ENCODE measurements at regions not wholly inside any gene's neighbourhood (a gene's known extent, or its start where the extent isn't known, plus 50 kb on each side); places are given as distances from the start of the nearest gene placed in this dataset.
A peak's percentile ranks its signal among the peaks of the same experiment; 100 is the strongest.

DNA sequence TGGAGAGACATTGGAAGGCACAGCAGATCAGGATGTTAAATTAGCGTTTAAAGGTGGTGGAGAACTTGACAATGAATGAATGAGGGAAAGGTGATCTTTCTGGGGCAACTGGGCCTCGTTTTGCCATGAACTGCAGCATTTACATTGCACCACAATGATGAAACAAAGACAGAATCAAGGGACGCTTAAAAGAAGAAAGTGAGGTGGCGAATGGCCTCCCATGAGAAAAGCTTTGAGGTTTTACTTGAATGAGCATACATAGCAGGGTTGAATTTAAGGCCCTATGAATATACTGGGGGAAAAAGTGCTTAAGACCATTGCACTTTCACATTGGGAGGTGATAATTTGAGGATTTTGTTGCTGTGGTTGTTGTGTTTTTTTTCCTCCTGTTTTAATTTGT, 476.4 kb downstream of the ISL1 start:
- CTCF ChIA-PET: no interaction called here
- no peak overlapping the region for H3K4me2 ChIP-seq

DNA sequence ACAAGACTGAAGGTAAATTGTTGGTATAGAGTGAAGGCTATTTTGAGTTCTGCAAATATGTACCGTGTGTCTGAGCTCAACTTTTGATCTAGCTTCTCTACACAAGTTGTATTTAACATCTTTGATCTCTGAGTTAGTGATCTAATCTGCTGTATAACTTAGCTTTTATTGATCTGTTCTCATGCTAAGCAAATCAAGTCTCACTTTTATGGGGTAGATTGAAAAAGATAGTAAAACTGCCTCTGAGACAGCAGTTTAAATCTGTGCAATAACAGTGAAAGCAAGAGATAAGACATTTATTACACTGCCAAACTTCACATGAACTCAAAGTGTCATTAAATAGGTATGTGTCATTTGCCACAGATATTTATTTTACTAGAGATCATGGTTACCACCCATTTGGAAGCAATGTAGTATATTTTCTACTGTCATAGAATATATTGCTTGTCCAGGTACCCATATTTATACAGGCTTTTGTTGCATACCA, 477.3 kb downstream of the ISL1 start:
- H3K79me2 ChIP-seq (ENCODE audit: low read depth): no peaks in the 10 kb centered on the region
- no peak for TF ChIP-seq EZH2 (IDR thresholded peaks at IDR 0.05; ENCODE audit: low read depth)
- TF ChIP-seq, protein P1, sequence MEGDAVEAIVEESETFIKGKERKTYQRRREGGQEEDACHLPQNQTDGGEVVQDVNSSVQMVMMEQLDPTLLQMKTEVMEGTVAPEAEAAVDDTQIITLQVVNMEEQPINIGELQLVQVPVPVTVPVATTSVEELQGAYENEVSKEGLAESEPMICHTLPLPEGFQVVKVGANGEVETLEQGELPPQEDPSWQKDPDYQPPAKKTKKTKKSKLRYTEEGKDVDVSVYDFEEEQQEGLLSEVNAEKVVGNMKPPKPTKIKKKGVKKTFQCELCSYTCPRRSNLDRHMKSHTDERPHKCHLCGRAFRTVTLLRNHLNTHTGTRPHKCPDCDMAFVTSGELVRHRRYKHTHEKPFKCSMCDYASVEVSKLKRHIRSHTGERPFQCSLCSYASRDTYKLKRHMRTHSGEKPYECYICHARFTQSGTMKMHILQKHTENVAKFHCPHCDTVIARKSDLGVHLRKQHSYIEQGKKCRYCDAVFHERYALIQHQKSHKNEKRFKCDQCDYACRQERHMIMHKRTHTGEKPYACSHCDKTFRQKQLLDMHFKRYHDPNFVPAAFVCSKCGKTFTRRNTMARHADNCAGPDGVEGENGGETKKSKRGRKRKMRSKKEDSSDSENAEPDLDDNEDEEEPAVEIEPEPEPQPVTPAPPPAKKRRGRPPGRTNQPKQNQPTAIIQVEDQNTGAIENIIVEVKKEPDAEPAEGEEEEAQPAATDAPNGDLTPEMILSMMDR (conservative IDR thresholded peaks at IDR 0.05): no peak
- H3K4me2 ChIP-seq: 0 out of 2 replicates have a peak overlapping the region, but pooled peaks have one; percentile 4
- 0 out of 2 replicates have a peak overlapping the region, but pooled peaks have one; percentile 18 for H2AFZ ChIP-seq
- no peaks in the 10 kb centered on the region for H3F3A ChIP-seq (ENCODE audit: insufficient read depth, low read depth)
- H3K27ac ChIP-seq: 0 out of 2 replicates have a peak overlapping the region, but pooled peaks have one; percentile 7
- no peaks in the 10 kb centered on the region for H3K36me3 ChIP-seq (ENCODE audit: low read depth)
- DNase-seq: peak in 1 of 2 experiments; percentile 70
- intact Hi-C loops (cut with micrococcal nuclease; ENCODE audit: unreplicated experiment): no loop called here
- H3K9me3 ChIP-seq (ENCODE audit: insufficient read depth, low read depth): no peaks in the 10 kb centered on the region
- no peak overlapping the region for H3K4me3 ChIP-seq
- no peaks in the 10 kb centered on the region for H3K9me2 ChIP-seq (ENCODE audit: insufficient read depth)
- ChIA-PET POLR2A (ENCODE audit: unreplicated experiment) (no interaction called here), CTCF (no interaction called here)
- peaks cover 13% of the 10 kb centered on the region for H3K4me1 ChIP-seq (replicated peaks; ENCODE audit: insufficient read depth)
- no peaks in the 10 kb centered on the region for H3K27me3 ChIP-seq (ENCODE audit: insufficient read depth, low read depth)
- no TSS peak for BruUV-seq (replicated peaks)
- no peaks in the 10 kb centered on the region for H4K20me1 ChIP-seq (ENCODE audit: insufficient read depth)

More for the DNA sequence above, 476.4 kb downstream of the ISL1 start:
- H3K27me3 ChIP-seq (ENCODE audit: insufficient read depth, low read depth): no peaks in the 10 kb centered on the region
- H3K27ac ChIP-seq: no peak overlapping the region
- H3K9me2 ChIP-seq (ENCODE audit: insufficient read depth): no peaks in the 10 kb centered on the region
- TF ChIP-seq EZH2 (IDR thresholded peaks at IDR 0.05; ENCODE audit: low read depth): no peak
- TF ChIP-seq, protein P1 (conservative IDR thresholded peaks at IDR 0.05): no peak
- POLR2A ChIA-PET (ENCODE audit: unreplicated experiment): no interaction called here
- no peak for DNase-seq
- no peak overlapping the region for H2AFZ ChIP-seq
- no peaks in the 10 kb centered on the region for H3K9me3 ChIP-seq (ENCODE audit: insufficient read depth, low read depth)
- no TSS peak for BruUV-seq (replicated peaks)
- no peak overlapping the region for H3K4me3 ChIP-seq
- no peaks in the 10 kb centered on the region for H3K79me2 ChIP-seq (ENCODE audit: low read depth)
- H3K4me1 ChIP-seq (replicated peaks; ENCODE audit: insufficient read depth): peaks cover 13% of the 10 kb centered on the region
- H3F3A ChIP-seq (ENCODE audit: insufficient read depth, low read depth): no peaks in the 10 kb centered on the region
- no peaks in the 10 kb centered on the region for H3K36me3 ChIP-seq (ENCODE audit: low read depth)
- intact Hi-C loops (cut with micrococcal nuclease; ENCODE audit: unreplicated experiment): no loop called here
- H4K20me1 ChIP-seq (ENCODE audit: insufficient read depth): no peaks in the 10 kb centered on the region

DNA sequence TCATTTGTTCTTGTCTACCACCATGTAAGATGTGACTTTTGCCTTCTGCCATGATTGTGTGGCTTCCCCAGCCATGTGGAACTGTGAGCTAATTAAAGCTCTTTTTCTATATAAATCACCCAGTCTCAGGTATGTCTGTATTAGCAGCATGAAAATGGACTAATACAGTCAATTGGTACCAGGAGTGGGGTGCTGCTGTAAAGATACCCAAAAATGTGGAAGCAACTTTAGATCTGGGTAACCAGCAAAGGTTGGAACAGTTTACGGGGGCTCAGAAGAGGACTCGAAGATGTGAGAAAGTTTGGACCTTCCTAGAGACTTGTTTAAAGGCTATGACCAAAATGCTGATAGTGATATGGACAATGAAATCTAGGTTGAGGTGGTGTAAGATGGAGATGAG, 488.9 kb downstream of the ISL1 start:
- intact Hi-C loops (cut with micrococcal nuclease; ENCODE audit: unreplicated experiment): no loop called here
- Histone ChIP-seq H3K79me2 (ENCODE audit: low read depth) (no peaks in the 10 kb centered on the region), H3K4me3 (no peak overlapping the region), H2AFZ (no peak overlapping the region), H3K9me3 (ENCODE audit: insufficient read depth, low read depth) (peaks cover 9% of the 10 kb centered on the region; the same call in 1 of the 2 replicates), H3F3A (ENCODE audit: insufficient read depth, low read depth) (no peaks in the 10 kb centered on the region), H3K4me2 (no peak overlapping the region), H3K4me1 (replicated peaks; ENCODE audit: insufficient read depth) (no peaks in the 10 kb centered on the region), H4K20me1 (ENCODE audit: insufficient read depth) (no peaks in the 10 kb centered on the region), H3K27ac (no peak overlapping the region), H3K36me3 (ENCODE audit: low read depth) (no peaks in the 10 kb centered on the region), H3K9me2 (ENCODE audit: insufficient read depth) (no peaks in the 10 kb centered on the region; the same call in 1 of the 2 replicates), H3K27me3 (ENCODE audit: insufficient read depth, low read depth) (no peaks in the 10 kb centered on the region)
- BruUV-seq (replicated peaks): no TSS peak
- DNase-seq: no peak
- ChIA-PET POLR2A (ENCODE audit: unreplicated experiment) (no interaction called here), CTCF (no interaction called here)
- TF ChIP-seq, protein P1 (conservative IDR thresholded peaks at IDR 0.05): no peak
- no peak for TF ChIP-seq EZH2 (IDR thresholded peaks at IDR 0.05; ENCODE audit: low read depth)

Data from PC-9 (cell line).